HFF-Myc (cell line): ENCODE measurements at regions not wholly inside any gene's neighbourhood (a gene's known extent, or its start where the extent isn't known, plus 50 kb on each side); places are given as distances from the start of the nearest gene placed in this dataset.

ENCODE experiments used
- DNase-seq: peaks from one replicate; pipeline ENCODE4 v3.0.0-alpha.2; 2011; ENCODE audit warnings: low read depth; ENCODE audit errors: extremely low read depth
- H3K4me3 ChIP-seq: replicated peaks from 2 replicates; pipeline ENCODE4 v1.5.1; 2011; ENCODE audit warnings: low read depth, mild to moderate bottlenecking, control low read depth, low read length
- CTCF ChIP-seq: IDR thresholded peaks from 2 replicates; pipeline ENCODE4 v1.5.1; 2012; ENCODE audit warnings: mild to moderate bottlenecking, low read depth, low read length, control low read depth; ENCODE audit errors: missing control alignments

GRCh38 chr2:59930430-59930829 is 623.0 kb downstream of the BCL11A start:
- H3K4me3 ChIP-seq, result no peak overlapping the region
- TF ChIP-seq CTCF, result no peak
- DNase-seq, result no peak

GRCh38 chr2:59926731-59927130 is 626.7 kb downstream of the BCL11A start:
- DNase-seq, result no peak
- no peak for TF ChIP-seq CTCF
- H3K4me3 ChIP-seq, result no peak overlapping the region

GRCh38 chr2:59925321-59925720 is 628.1 kb downstream of the BCL11A start:
- TF ChIP-seq CTCF, result no peak
- H3K4me3 ChIP-seq, result no peak overlapping the region
- no peak for DNase-seq

GRCh38 chr2:59924346-59924745 is 629.1 kb downstream of the BCL11A start:
- no peak for TF ChIP-seq CTCF
- no peak overlapping the region for H3K4me3 ChIP-seq
- no peak for DNase-seq

GRCh38 chr2:59922450-59922849 is 631.0 kb downstream of the BCL11A start:
- H3K4me3 ChIP-seq, result no peak overlapping the region
- no peak for DNase-seq
- no peak for TF ChIP-seq CTCF

- DNase-seq, result no peak
- no peak overlapping the region for H3K4me3 ChIP-seq
- TF ChIP-seq CTCF, result no peak
These were observed 631.7 kb downstream of the BCL11A start for GRCh38 chr2:59921743-59922142.

- no peak for TF ChIP-seq CTCF
- no peak for DNase-seq
- no peak overlapping the region for H3K4me3 ChIP-seq
These were observed 632.5 kb downstream of the BCL11A start for GRCh38 chr2:59920961-59921360.
